HepG2 (cell line): ENCODE measurements at regions not wholly inside any gene's neighbourhood (a gene's known extent, or its start where the extent isn't known, plus 50 kb on each side); places are given as distances from the start of the nearest gene placed in this dataset.

Experiments used
- ATAC-seq: fragments of 200-7000 bp; cut with Tn5 transposase; 3 replicates; pipeline ENCODE4 v1.9.1; 2020; ENCODE audit warnings: mild to moderate bottlenecking, moderate library complexity
- BruUV-seq: library from RNA; stranded (reverse); fragments of 400-500 nt; replicated peaks from 2 replicates; lab custom pipeline; 2021; lab: Mats Ljungman, UMichigan
- CTCF ChIA-PET: fragments of 300-600 bp; formaldehyde crosslinking; extraction: SDS; loops from one replicate; lab custom pipeline; 2021; ENCODE audit warnings: low total read pairs, inconsistent platforms, low intra/inter-chr PET ratio; lab: Yijun Ruan, JAX
- POLR2A ChIA-PET: fragments of 350-600 bp; sonication (Branson Sonifier 250); formaldehyde crosslinking; loops from one replicate; lab custom pipeline; 2020; ENCODE audit warnings: antibody characterized with exemption, inconsistent platforms; lab: Yijun Ruan, JAX
- DNase-seq: peaks from one replicate; pipeline ENCODE4 v3.0.0-alpha.2; 2015; ENCODE audit warnings: low spot score
- FAIRE-seq: peaks from 3 replicates; lab custom pipeline; 2011; peaks lifted over from hg19 to GRCh38; lab: Jason Lieb, UNC
- H2AFZ ChIP-seq: one replicate; pipeline ENCODE4 v1.6.1; 2011; ENCODE audit warnings: low read length, inconsistent platforms
- H3K27ac ChIP-seq: fragments of 300-600 bp; 3 replicates; pipeline ENCODE4 v1.8.0; 2011; ENCODE audit warnings: mixed run types, mild to moderate bottlenecking, mixed read lengths, low read length, inconsistent platforms; ENCODE audit not compliant: insufficient read depth; ENCODE audit errors: extremely low read length
- H3K27me3 ChIP-seq, 2 experiments: fragments of 200-600 bp in 1 of 2; 2 replicates in 1 of 2; 3 replicates in 1 of 2; pipeline versions ENCODE4 v1.6.0 to v1.8.0; 2011; ENCODE audit warnings: low read length in 2 of 2, mild to moderate bottlenecking in 2 of 2, moderate library complexity in 2 of 2, inconsistent platforms in 1 of 2; ENCODE audit not compliant: insufficient read depth in 2 of 2, control insufficient read depth in 1 of 2
- H3K36me3 ChIP-seq, 2 experiments: fragments of 200-600 bp in 1 of 2; replicated peaks in 1 of 2; 2 replicates in 1 of 2; 3 replicates in 1 of 2; pipeline versions ENCODE4 v1.5.1 to v1.8.0; 2011; ENCODE audit warnings: low read length in 2 of 2, inconsistent platforms in 1 of 2; ENCODE audit not compliant: insufficient read depth in 2 of 2, control insufficient read depth in 1 of 2
- H3K4me1 ChIP-seq: 2 replicates; pipeline ENCODE4 v1.5.1; 2012; ENCODE audit warnings: low read length, inconsistent platforms; ENCODE audit not compliant: insufficient read depth
- H3K4me2 ChIP-seq: 2 replicates; pipeline ENCODE4 v1.6.0; 2011; ENCODE audit warnings: low read depth, low read length, inconsistent platforms
- H3K4me3 ChIP-seq, 3 experiments: fragments of 200-600 bp in 1 of 3; sonication (generic), shearing (Covaris generic) in 1 of 3; replicated peaks in 1 of 3; 2 replicates each; pipeline ENCODE4 v1.5.1; 2011 to 2016; ENCODE audit warnings: low read length in 3 of 3, inconsistent platforms in 2 of 3, low read depth in 2 of 3, mild to moderate bottlenecking in 2 of 3, control low read depth in 1 of 3, mixed read lengths in 1 of 3; ENCODE audit not compliant: insufficient read depth in 1 of 3
- H3K79me2 ChIP-seq: one replicate; pipeline ENCODE4 v1.6.1; 2011; ENCODE audit warnings: low read length, inconsistent platforms; ENCODE audit not compliant: insufficient read depth
- H3K9ac ChIP-seq: 2 replicates; pipeline ENCODE4 v1.6.0; 2011; ENCODE audit warnings: mild to moderate bottlenecking, low read depth, low read length, inconsistent platforms; ENCODE audit not compliant: insufficient read depth
- H3K9me3 ChIP-seq: 2 replicates; pipeline ENCODE4 v1.5.1; 2012; ENCODE audit warnings: mild to moderate bottlenecking, low read length
- H4K20me1 ChIP-seq: 2 replicates; pipeline ENCODE4 v1.6.0; 2011; ENCODE audit warnings: inconsistent platforms, mild to moderate bottlenecking, low read length, moderate library complexity; ENCODE audit not compliant: insufficient read depth
- BRD4 ChIP-seq: sonication (generic); formaldehyde crosslinking; IDR thresholded peaks from 2 replicates; pipeline ENCODE4 v1.4.0; 2020; ENCODE audit warnings: missing genetic modification reagents
- ISX ChIP-seq: sonication (generic); formaldehyde crosslinking; conservative IDR thresholded peaks from 2 replicates; pipeline ENCODE4 v1.5.0; 2020; ENCODE audit warnings: missing genetic modification reagents
- PBX3 ChIP-seq: sonication (generic); formaldehyde crosslinking; IDR thresholded peaks from 2 replicates; pipeline ENCODE4 v1.8.1; 2023; ENCODE audit warnings: missing genetic modification reagents, inconsistent platforms, borderline replicate concordance
- RFXAP ChIP-seq: sonication (generic); formaldehyde crosslinking; IDR thresholded peaks from 2 replicates; pipeline ENCODE4 v1.4.0; 2020; ENCODE audit warnings: missing genetic modification reagents, borderline replicate concordance
- RORA ChIP-seq: sonication (generic); formaldehyde crosslinking; IDR thresholded peaks from 2 replicates; pipeline ENCODE4 v1.5.0; 2020; ENCODE audit warnings: mild to moderate bottlenecking, missing genetic modification reagents, moderate library complexity
- ZNF776 ChIP-seq: sonication (generic); formaldehyde crosslinking; IDR thresholded peaks from 2 replicates; pipeline ENCODE4 v1.4.0; 2020; ENCODE audit warnings: mild to moderate bottlenecking, missing genetic modification reagents
- WGBS: methylation state at CpG from one replicate; pipeline ENCODE4 v1.1.6; 2017; ENCODE audit warnings: low lambda C conversion rate; 5-methylcytosine and 5-hydroxymethylcytosine counted together
- in situ Hi-C: cut with HindIII; loops from 2 replicates; pipeline ENCODE4 v1.10.0; 2017; ENCODE audit warnings: low pct_unique_long_range_greater_than_20kb; ENCODE audit not compliant: extremely low pct_ligation_motif_present
- intact Hi-C: fragments of 100-400 bp; cut with micrococcal nuclease; formaldehyde crosslinking; loops from one replicate; pipeline ENCODE4 v1.10.0; 2022; ENCODE audit not compliant: unreplicated experiment

- TF ChIP-seq BRD4 (CRISPR knock-in tag): no peak
- TF ChIP-seq ISX (CRISPR knock-in tag): no peak
- TF ChIP-seq RFXAP (CRISPR knock-in tag): no peak
- TF ChIP-seq, all 625 proteins: peak for 0
Observed at GRCh38 chr4:33134366-33134765, 2414.2 kb downstream of the PCDH7 start (continued).

GRCh38 chr4:33149658-33150524 lies 2429.7 kb downstream of the PCDH7 start:
- Histone ChIP-seq H3K4me2 (no peak overlapping the region), H4K20me1 (no peaks in the 10 kb centered on the region), H3K27me3 (no peaks in the 10 kb centered on the region), H3K4me1 (no peaks in the 10 kb centered on the region), H2AFZ (no peak overlapping the region), H3K27ac (no peak overlapping the region), H3K9me3 (peaks cover 47% of the 10 kb centered on the region), H3K4me3 (no peak overlapping the region), H3K36me3 (no peaks in the 10 kb centered on the region), H3K9ac (no peak overlapping the region), H3K79me2 (no peaks in the 10 kb centered on the region)
- in situ Hi-C loops (no loop called here), intact Hi-C loops (no loop called here)
- TF ChIP-seq RORA (CRISPR knock-in tag) (no peak), ZNF776 (CRISPR knock-in tag) (no peak), PBX3 (CRISPR knock-in tag) (no peak)
- BruUV-seq: no TSS peak
- 2% methylated on average over 5 of the region's 5 CpGs for WGBS
- DNase-seq: no peak
- FAIRE-seq: no peak
- ChIA-PET CTCF (no interaction called here), POLR2A (no interaction called here)
- ATAC-seq: no peak
